ENCODE measurements at regions not wholly inside any gene's neighbourhood (a gene's known extent, or its start where the extent isn't known, plus 50 kb on each side); places are given as distances from the start of the nearest gene placed in this dataset.

- DNase-seq (no peak), ATAC-seq (peak in 1 of 4 donors; percentile 32)
- Histone ChIP-seq H3K36me3 (no peaks in the 10 kb centered on the region), H3K27ac (no peak overlapping the region), H3K4me3 (no peak overlapping the region), H3K27me3 (no peaks in the 10 kb centered on the region), H3K4me1 (no peaks in the 10 kb centered on the region), H3K9me3 (no peaks in the 10 kb centered on the region)
- intact Hi-C loops (cut with DNase I): no loop called here
- whole genome bisulfite sequencing (ENCODE audit: insufficient coverage, low coverage, low lambda C conversion rate, missing lambda C conversion rate): 61% methylated on average over 2 of the region's 2 CpGs
- TF ChIP-seq POLR2A (IDR thresholded peaks at IDR 0.05): no peak
- TF ChIP-seq, protein P1, sequence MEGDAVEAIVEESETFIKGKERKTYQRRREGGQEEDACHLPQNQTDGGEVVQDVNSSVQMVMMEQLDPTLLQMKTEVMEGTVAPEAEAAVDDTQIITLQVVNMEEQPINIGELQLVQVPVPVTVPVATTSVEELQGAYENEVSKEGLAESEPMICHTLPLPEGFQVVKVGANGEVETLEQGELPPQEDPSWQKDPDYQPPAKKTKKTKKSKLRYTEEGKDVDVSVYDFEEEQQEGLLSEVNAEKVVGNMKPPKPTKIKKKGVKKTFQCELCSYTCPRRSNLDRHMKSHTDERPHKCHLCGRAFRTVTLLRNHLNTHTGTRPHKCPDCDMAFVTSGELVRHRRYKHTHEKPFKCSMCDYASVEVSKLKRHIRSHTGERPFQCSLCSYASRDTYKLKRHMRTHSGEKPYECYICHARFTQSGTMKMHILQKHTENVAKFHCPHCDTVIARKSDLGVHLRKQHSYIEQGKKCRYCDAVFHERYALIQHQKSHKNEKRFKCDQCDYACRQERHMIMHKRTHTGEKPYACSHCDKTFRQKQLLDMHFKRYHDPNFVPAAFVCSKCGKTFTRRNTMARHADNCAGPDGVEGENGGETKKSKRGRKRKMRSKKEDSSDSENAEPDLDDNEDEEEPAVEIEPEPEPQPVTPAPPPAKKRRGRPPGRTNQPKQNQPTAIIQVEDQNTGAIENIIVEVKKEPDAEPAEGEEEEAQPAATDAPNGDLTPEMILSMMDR (IDR thresholded peaks at IDR 0.05): no peak
Observed at GRCh38 chr6:15996030-15996429, 132.9 kb upstream of the MYLIP start.

- no peak for ATAC-seq
- no peak for DNase-seq
- TF ChIP-seq POLR2A (IDR thresholded peaks at IDR 0.05): no peak
- TF ChIP-seq, protein P1 (IDR thresholded peaks at IDR 0.05): no peak
- no peaks in the 10 kb centered on the region for H3K27me3 ChIP-seq
- no peak overlapping the region for H3K27ac ChIP-seq
- no peaks in the 10 kb centered on the region for H3K36me3 ChIP-seq
- H3K4me1 ChIP-seq: no peaks in the 10 kb centered on the region
- 83% methylated on average over 2 of the region's 2 CpGs for whole genome bisulfite sequencing (ENCODE audit: insufficient coverage, low coverage, low lambda C conversion rate, missing lambda C conversion rate)
- no peaks in the 10 kb centered on the region for H3K9me3 ChIP-seq
- intact Hi-C loops (cut with DNase I): no loop called here
- no peak overlapping the region for H3K4me3 ChIP-seq
Observed at GRCh38 chr6:15995493-15995892, 133.4 kb upstream of the MYLIP start.

DNA sequence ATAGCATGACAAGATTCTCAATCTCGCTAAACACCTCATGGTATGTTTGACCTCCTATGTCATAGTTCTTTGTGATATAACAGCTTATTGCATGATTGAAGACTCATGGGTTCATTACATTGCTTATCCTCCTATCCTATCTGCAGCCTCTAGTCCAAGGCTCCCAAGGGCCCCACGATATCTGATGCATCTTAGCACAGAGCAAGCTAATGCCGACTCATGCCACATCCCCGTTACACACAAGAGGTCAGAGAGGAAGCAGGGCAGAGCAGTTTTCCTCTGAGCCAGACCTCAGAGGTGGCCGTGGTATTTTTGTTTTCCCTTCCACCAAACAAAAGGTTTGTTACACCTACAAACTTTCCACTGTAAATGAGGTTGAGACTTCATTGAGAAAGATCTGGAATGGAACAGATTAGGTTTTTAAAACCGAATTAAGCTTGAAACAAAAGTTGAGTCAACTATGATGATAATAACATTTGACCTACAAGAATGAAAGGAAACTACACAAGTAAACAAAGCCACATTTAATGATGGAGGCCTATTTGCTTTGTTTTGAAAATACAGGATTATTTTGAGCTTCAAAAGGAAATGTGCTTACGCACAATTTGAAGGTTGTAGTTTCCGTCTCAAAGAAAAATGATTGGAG lies 133.9 kb upstream of the MYLIP start:
- 28% methylated on average over 7 of the region's 8 CpGs for WGBS (ENCODE audit: insufficient coverage, low coverage, low lambda C conversion rate, missing lambda C conversion rate)
- no peaks in the 10 kb centered on the region for H3K36me3 ChIP-seq
- ATAC-seq (peak in 2 of 4 donors; percentile 39 to 42), DNase-seq (no peak)
- TF ChIP-seq POLR2A (IDR thresholded peaks at IDR 0.05): no peak
- TF ChIP-seq, protein P1 (IDR thresholded peaks at IDR 0.05): no peak
- no peak overlapping the region for H3K27ac ChIP-seq
- no peaks in the 10 kb centered on the region for H3K27me3 ChIP-seq
- intact Hi-C loops (cut with DNase I): no loop called here
- H3K4me3 ChIP-seq: no peak overlapping the region
- H3K4me1 ChIP-seq: no peaks in the 10 kb centered on the region
- no peaks in the 10 kb centered on the region for H3K9me3 ChIP-seq

GRCh38 chr6:15993716-15994228 lies 135.1 kb upstream of the MYLIP start:
- ATAC-seq (peak in 1 of 4 donors; percentile 22), DNase-seq (no peak)
- H3K4me3 ChIP-seq: no peak overlapping the region
- no peaks in the 10 kb centered on the region for H3K4me1 ChIP-seq
- intact Hi-C loops (cut with DNase I): no loop called here
- H3K36me3 ChIP-seq: no peaks in the 10 kb centered on the region
- H3K9me3 ChIP-seq: no peaks in the 10 kb centered on the region
- H3K27me3 ChIP-seq: no peaks in the 10 kb centered on the region
- TF ChIP-seq, protein P1 (IDR thresholded peaks at IDR 0.05): no peak
- no peak for TF ChIP-seq POLR2A (IDR thresholded peaks at IDR 0.05)
- no peak overlapping the region for H3K27ac ChIP-seq
- WGBS (ENCODE audit: insufficient coverage, low coverage, low lambda C conversion rate, missing lambda C conversion rate): 79% methylated on average over 4 of the region's 5 CpGs

Measured in right lobe of liver (tissue), 6 donors.